ENCODE measurements at regions not wholly inside any gene's neighbourhood (a gene's known extent, or its start where the extent isn't known, plus 50 kb on each side); places are given as distances from the start of the nearest gene placed in this dataset.
"Not testable (repeated sequence)": the region's sequence is repeated elsewhere in the genome, so short reads cannot be mapped to it uniquely, and the experiment has no call there.

- DNase-seq = no peak
Measured at GRCh38 chr4:151522866-151523519, 114.0 kb downstream of the FHIP1A start.

GRCh38 chr4:151524610-151525009 lies 115.6 kb downstream of the FHIP1A start:
- DNase-seq = no peak

GRCh38 chr4:151526489-151526888 lies 117.5 kb downstream of the FHIP1A start:
- not testable (repeated sequence) for DNase-seq

GRCh38 chr4:151527699-151528098 lies 118.7 kb downstream of the FHIP1A start:
- DNase-seq = no peak

- no peak for DNase-seq
Measured at GRCh38 chr4:151529187-151529586, 120.2 kb downstream of the FHIP1A start.

- no peak for DNase-seq
Measured at GRCh38 chr4:151530230-151530629, 121.3 kb downstream of the FHIP1A start.

- DNase-seq = no peak
Measured at GRCh38 chr4:151530783-151531182, 121.8 kb downstream of the FHIP1A start.

- DNase-seq = no peak
Measured at GRCh38 chr4:151532001-151532708, 123.2 kb downstream of the FHIP1A start.

- no peak for DNase-seq
Measured at GRCh38 chr4:151534195-151534594, 125.2 kb downstream of the FHIP1A start.

GRCh38 chr4:151535366-151535765 lies 126.4 kb downstream of the FHIP1A start:
- DNase-seq = no peak

- no peak for DNase-seq
Measured at GRCh38 chr4:151537687-151538086, 128.7 kb downstream of the FHIP1A start.

- DNase-seq = no peak
Measured at GRCh38 chr4:151538963-151539362, 130.0 kb downstream of the FHIP1A start.

GRCh38 chr4:151540728-151541388 lies 131.9 kb downstream of the FHIP1A start:
- no peak for DNase-seq

GRCh38 chr4:151541389-151542071 lies 132.6 kb downstream of the FHIP1A start:
- no peak for DNase-seq

GRCh38 chr4:151548708-151549107 lies 139.7 kb downstream of the FHIP1A start:
- no peak for DNase-seq

GRCh38 chr4:151549378-151549777 lies 140.4 kb downstream of the FHIP1A start:
- DNase-seq = not testable (repeated sequence)

GRCh38 chr4:151553874-151554273 lies 144.9 kb downstream of the FHIP1A start:
- no peak for DNase-seq

GRCh38 chr4:151555151-151555945 lies 146.4 kb downstream of the FHIP1A start:
- DNase-seq = no peak

- no peak for DNase-seq
Measured at GRCh38 chr4:151558496-151559113, 149.6 kb downstream of the FHIP1A start.

- no peak for DNase-seq
Measured at GRCh38 chr4:151559595-151559994, 150.6 kb downstream of the FHIP1A start.

GRCh38 chr4:151561551-151562256 lies 152.7 kb downstream of the FHIP1A start:
- no peak for DNase-seq

Measured in NCI-H1417 treated with DMSO at 0.1 percent for 48 hours (cell line).